HEK293T (cell line): ENCODE measurements at regions not wholly inside any gene's neighbourhood (a gene's known extent, or its start where the extent isn't known, plus 50 kb on each side); places are given as distances from the start of the nearest gene placed in this dataset.

Experiments used
- ARNT ChIP-seq: fragments of 450-650 bp; IDR thresholded peaks from 2 replicates; pipeline ENCODE4 v1.6.1; 2017; ENCODE audit warnings: mild to moderate bottlenecking
- BHLHE40 ChIP-seq: fragments of 450-650 bp; IDR thresholded peaks from 2 replicates; pipeline ENCODE4 v1.6.1; 2016; ENCODE audit warnings: mild to moderate bottlenecking, moderate library complexity, borderline replicate concordance
- HDGF ChIP-seq: fragments of 450-650 bp; IDR thresholded peaks from 2 replicates; pipeline ENCODE4 v1.6.1; 2017; ENCODE audit warnings: antibody characterized with exemption, borderline replicate concordance
- L3MBTL2 ChIP-seq: fragments of 450-650 bp; conservative IDR thresholded peaks from 2 replicates; pipeline ENCODE4 v1.6.1; 2016; ENCODE audit warnings: mild to moderate bottlenecking
- LEF1 ChIP-seq: fragments of 450-650 bp; IDR thresholded peaks from 2 replicates; pipeline ENCODE4 v1.6.1; 2017; ENCODE audit warnings: mild to moderate bottlenecking, borderline replicate concordance
- NFRKB ChIP-seq: fragments of 450-650 bp; IDR thresholded peaks from 2 replicates; pipeline ENCODE4 v1.6.1; 2016; ENCODE audit warnings: mild to moderate bottlenecking, moderate library complexity
- SP1 ChIP-seq: fragments of 450-650 bp; IDR thresholded peaks from 2 replicates; pipeline ENCODE4 v1.6.1; 2017
- SUZ12 ChIP-seq: fragments of 450-650 bp; IDR thresholded peaks from 2 replicates; pipeline ENCODE4 v1.6.1; 2016; ENCODE audit warnings: mild to moderate bottlenecking
- TARDBP ChIP-seq: fragments of 450-650 bp; IDR thresholded peaks from 2 replicates; pipeline ENCODE4 v1.6.1; 2016
- ZNF384 ChIP-seq: fragments of 450-650 bp; IDR thresholded peaks from 2 replicates; pipeline ENCODE4 v1.6.1; 2016

DNA sequence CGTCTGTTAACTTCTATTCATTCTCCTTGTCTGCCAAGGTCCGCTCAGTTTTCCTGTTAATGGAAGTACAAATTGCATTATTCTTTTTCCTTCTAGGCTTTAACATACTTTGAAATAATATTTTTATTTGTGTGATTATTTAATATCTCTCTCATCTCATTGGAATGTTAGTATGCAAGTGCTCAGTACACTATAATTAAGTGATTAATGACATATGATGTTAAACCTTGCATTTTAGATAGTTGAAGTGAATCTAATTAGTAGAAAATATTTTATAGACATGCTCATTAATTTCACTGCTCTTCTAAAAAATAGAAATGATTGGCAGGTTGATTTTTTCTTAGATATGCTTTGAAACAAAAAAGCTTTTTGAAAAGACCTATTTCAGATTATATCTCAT lies 1079.8 kb downstream of the RAPGEF2 start:
- TF ChIP-seq L3MBTL2 (no peak), TARDBP (no peak), LEF1 (no peak), ARNT (no peak), SUZ12 (no peak), SP1 (no peak), HDGF (no peak), ZNF384 (no peak), BHLHE40 (no peak), NFRKB (no peak)
